Suppressor macrophage treated with lipopolysaccharide for 1 hour (primary cell): ENCODE measurements at regions not wholly inside any gene's neighbourhood (a gene's known extent, or its start where the extent isn't known, plus 50 kb on each side); places are given as distances from the start of the nearest gene placed in this dataset.
"Not testable (repeated sequence)": the region's sequence is repeated elsewhere in the genome, so short reads cannot be mapped to it uniquely, and the experiment has no call there.

ENCODE experiments used
- DNase-seq, 3 donors: peaks; one replicate each; pipeline ENCODE4 v3.0.0-alpha.2; 2020 to 2022

DNA sequence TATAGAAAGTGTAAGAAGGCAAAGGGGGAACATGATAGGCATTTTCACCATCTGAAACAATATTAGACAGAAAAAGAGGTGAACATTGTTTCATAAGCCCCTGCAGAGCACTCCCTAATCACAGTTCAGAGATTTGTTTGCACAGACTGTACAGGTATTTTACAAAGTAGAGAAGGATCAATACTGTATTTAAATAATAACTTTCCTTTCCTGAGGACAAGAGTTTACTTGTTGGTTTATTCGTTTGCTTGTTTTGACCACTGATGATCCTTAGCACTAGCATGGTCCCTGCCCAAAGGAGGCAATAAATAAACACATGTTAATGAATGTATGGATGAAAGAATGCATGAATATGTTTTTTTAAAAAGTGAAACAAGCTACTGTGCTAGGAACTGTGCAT is 690.1 kb upstream of the COBL start:
- no peak for DNase-seq

DNA sequence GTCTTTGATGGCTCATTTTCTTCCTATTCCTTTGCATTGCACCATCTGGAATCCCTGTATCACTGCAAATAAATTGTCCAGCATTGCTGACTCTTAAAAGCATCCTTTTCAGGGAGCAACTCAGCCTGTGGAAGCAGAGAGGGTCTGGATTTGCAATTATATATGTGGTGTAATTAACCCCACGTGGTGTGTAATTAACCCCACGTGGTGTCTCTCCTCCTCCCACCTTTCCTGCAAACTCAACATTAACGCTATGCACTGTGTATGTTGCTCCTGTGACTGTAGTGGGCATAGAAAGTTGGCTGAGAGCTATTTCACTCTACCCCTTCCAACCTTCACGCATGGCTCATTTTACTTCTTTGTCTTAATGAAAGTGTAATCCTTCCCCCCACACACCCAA is 689.0 kb upstream of the COBL start:
- DNase-seq: no peak

DNA sequence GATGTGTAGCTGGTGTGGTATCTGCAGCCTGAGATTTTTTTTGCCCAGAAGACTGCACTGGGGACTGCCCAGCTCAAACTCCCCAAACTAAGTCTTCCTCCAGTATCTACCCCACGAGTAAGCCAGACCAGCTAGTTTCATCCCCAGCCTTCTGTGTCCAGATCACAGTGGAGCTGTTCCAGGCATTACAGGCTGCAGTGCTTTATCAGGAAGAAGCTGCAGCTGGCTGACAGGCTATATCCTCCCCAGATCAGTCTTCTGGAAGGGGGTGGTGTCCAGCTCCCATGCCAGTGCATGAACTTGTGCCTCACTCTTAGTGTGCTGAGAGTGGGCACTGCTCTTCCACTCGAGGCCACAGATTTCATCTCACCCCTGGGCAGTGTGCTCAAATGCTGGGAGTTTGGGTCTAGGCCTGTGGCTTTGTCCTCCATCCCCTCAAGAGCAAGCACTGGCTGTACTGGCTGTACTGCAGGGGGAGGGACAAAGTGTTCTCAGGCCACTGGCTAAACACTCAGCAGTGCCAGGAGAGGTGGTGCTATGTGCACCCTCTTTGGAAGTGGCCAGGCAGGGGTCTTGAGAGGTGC is 679.1 kb upstream of the COBL start:
- no peak for DNase-seq

DNA sequence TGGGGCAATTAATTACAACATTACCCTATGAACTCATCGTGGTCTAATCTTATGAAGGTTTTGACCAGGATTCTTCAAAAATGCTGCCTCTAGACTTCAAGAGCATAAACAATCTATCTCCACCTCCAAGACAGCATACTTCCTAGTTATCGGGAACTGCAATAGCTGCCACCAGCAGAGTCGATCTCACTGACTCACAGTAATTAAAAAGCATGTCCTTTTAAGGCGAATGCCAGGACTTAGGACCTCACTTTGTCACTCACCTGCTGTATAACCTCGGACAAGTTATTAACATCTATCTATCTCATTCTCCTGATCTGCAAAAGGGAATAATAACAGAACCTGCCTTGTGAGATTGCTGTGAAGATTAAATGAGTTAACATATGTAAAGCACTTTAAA is 666.0 kb upstream of the COBL start:
- DNase-seq: no peak

GRCh38 chr7:51980812-51981211 is 664.2 kb upstream of the COBL start:
- no peak for DNase-seq

GRCh38 chr7:51980313-51980712 is 663.7 kb upstream of the COBL start:
- DNase-seq: no peak

GRCh38 chr7:51977913-51978312 is 661.3 kb upstream of the COBL start:
- no peak for DNase-seq

DNA sequence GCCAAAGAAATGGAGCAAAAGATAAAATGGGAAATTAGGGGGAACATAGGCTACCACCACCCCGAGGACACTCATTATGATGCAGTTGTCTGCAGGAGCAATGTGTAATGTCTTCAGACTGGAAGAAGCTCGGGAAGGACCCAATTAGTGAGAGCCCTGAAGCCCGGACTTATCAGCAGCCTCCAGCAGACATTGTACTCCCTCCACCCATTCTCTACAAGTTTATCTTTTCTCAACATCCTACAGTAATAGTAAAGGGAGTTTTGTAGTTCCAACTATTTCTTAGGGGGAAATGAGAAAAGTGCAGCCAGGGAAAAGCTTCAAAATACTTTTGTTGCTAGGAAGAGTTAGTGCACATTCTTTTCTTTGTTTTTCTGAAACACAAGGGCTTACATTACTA is 657.3 kb upstream of the COBL start:
- no peak for DNase-seq

- DNase-seq: no peak
Observed at GRCh38 chr7:51973071-51973470, 656.5 kb upstream of the COBL start.

DNA sequence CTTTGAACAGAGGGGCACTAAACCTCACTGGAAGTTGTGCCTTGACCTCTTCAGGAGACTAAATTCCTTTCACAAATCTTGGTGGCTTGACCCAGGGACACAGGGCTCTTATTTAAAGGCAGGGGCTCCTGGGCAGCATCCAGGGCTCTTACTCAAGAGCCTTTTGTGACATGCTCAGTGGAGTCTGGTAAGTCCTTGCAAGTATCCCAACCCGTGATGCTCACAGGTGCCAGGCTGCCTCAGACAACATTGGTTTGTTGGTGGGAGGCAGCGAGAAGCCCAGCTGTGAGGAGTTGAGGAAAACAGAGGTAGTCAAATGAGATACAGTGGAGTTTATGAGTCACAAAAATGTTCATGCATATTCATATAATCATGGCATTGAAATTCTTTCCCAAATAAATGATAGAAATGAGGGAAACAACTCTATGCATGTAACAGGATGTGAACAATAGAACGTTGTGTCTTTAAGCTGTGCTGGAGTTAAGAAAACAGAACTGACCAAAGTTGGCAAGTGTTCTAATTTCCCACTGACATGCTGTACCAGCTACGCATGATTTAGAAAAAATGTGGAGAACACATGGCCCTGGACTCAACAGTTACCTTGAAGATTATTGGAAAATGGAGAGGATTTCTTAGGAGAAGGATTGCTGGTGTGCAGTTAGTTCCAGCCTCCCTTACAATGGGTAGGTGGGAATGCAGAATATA is 654.5 kb upstream of the COBL start:
- DNase-seq: no peak

DNA sequence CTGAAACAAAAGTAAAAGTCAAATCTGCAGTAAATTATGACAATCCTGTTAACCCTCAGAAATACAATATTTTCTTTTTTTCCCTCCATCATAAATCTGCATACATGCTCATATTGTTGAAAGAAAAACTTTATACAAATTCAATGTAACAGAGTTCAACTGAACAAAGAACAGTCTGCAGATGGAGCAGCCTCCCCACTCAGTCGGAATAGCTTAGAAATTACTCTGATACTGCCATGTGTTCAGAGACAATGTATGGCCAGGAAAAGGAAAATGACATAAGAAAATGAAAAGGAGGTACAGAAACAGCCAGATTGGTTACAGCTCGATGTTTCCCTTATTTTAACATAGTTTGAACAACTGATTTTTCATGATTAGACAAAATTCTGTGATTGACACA is 651.9 kb upstream of the COBL start:
- no peak for DNase-seq

- DNase-seq: no peak
Observed at GRCh38 chr7:51965454-51965853, 648.8 kb upstream of the COBL start.

DNA sequence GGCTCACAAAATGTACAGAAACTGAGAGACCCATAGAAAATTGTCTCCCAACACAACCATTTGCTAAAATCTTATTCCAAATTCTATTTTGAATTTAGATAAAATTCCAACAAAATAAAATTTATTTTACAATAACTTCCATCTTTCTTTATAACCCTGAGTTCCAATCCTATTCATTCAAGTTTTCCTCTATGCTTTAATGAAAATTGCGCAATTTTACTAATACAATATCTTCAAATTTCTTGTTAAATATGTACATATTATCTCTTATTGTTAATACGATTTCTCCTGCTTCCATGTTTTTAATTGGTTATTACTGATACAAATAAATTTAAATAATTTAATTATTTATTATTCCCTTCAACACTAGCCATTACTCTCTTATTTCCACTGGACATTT is 645.2 kb upstream of the COBL start:
- DNase-seq: no peak

- no peak for DNase-seq
Observed at GRCh38 chr7:51950813-51951212, 634.2 kb upstream of the COBL start.

DNA sequence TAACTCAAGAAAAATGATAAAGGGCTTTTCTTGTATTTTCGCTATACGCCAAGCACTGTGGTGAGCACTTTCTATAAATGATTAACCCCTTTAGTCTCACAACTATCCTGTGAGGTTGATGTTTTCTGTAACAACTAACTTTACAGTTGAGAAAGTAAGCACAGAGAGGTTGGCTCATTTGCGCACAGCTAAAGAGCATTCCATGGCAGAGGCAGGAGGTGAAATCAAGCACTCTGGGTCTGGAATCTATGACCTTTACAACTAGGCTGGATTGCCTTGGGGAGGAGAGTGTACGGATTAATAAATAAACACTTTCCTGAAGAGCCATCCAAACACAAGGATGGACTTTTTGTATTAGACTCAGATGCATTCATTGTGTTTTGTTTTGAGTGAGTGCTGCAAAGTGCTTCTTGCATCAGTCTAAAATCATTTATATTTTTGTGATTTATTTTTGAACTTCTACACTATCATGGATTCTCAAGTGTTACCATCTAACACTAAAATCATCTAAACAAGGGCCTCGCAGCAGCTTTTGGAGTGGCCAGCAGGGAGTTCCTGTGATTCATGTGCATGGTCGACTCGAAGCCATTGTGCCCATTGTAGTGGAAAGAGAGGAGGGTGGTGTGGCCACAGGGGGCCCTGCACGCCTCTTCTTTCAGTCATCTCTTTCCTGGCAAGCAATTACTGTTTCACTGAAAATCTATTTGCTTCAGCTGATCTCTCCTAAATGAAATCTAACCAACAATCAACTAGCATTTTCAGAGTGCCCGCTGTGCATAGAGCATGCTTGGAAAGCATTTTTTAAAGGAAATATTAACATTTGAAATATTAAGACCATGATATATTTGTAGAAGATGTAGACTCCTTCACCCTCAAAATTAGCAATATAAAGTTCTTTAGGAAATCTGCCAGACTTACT is 633.4 kb upstream of the COBL start:
- DNase-seq: no peak

GRCh38 chr7:51930834-51931233 is 614.2 kb upstream of the COBL start:
- no peak for DNase-seq

- no peak for DNase-seq
Observed at GRCh38 chr7:51929818-51930217, 613.2 kb upstream of the COBL start.

DNA sequence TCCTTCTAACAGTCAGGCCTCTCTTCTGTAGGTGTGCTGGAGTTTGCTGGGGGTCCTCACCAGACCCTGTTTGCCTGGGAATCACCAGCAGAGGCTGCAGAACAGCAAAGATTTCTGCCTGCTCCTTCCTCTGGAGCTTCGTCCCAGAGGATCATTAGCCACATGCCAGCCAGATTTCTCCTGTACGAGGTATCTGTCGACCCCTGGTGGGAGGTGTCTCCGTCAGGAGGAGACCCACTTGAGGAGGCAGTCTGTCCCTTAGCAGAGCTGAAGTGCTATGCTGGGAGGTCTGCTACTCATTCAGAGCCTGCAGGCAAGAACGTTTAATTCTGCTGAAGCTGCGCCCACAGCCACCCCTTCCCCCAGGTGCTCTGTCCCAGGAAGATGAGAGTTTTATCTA is 611.1 kb upstream of the COBL start:
- no peak for DNase-seq

DNA sequence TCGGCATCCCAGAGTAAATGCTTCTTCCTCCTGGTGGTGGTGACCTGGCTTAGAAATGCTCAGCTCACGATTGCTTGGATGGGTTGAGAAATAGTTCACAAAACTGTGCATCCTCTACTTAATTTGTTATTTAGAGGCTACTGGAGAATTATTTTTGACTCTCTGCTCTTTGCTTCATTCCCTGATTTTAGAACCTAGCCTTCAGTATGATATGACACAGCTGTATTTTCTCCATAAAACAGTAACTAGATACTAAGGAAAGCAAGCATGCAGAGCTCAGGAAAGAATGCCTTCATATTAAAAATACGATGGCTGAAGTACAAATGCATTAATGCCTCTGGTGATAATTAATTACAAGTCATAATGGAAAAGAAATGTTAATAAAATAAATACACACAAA is 602.0 kb upstream of the COBL start:
- no peak for DNase-seq

- no peak for DNase-seq
Observed at GRCh38 chr7:51901489-51901840, 584.9 kb upstream of the COBL start.

DNA sequence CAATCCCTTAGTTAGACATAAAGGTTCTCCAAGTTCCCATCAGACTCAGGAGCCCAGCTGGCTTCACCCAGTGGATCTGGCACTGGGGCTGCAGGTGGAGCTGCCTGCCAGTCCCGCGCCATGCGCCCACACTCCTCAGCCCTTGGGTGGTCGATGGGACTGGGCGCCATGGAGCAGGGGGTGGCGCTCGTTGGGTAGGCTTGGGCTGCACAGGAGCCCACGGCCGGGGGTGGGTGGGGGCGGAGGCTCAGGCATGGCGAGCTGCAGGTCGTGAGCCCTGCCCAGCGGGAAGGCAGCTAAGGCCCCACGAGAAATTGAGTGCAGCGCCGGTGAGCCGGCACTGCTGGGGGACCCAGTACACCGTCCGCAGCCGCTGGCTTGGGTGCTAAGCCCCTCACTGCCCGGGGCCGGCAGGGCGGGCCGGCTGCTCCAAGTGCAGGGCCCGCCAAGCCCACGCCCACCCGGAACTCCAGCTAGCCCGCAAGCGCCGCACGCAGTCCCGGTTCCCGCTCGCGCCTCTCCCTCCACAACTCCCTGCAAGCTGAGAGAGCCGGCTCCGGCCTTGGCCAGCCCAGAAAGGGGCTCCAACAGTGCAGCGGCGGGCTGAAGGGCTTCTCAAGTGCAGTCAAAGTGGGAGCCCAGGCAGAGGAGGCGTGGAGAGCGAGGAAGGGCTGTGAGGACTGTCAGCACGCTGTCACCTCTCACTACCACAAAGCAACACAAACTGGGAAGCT is 584.3 kb upstream of the COBL start:
- DNase-seq: not testable (repeated sequence)

DNA sequence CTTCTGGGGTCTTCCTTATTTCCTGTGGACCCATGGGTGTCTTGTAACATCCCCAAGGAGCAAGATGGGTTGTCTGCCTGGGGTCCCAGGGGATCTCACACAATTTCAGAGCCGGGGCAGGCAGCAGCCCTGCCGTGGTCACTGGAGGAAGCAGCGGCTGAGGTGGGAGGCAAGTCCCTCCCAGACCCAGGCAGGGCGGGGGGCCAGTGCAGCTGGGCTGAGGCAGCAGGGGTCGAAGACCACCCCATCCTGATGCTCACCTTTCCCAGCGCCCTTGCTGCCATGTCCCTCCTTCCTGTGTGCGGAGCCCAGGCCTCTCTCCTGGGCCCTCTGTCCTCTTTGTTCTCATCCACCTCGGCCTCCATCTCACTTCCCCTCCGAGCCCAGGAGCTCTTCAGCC is 583.0 kb upstream of the COBL start:
- DNase-seq: no peak

DNA sequence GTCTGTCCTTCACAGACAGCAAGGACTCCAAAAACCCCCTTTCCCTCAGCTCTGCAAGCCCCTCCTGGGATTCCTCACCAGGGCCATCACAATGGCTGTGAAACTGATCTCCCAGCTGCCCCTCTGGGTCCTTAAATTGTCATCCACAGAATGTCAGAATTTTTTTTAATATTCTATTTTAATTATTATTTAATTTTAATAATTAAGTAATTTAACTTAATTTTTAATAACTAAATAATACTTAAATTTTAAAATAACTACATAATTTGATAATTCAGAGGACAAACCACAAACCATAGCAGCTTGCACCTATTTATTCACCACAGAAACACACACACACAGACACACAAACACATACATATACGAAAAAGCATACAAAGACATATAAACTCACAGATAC is 565.8 kb upstream of the COBL start:
- no peak for DNase-seq

DNA sequence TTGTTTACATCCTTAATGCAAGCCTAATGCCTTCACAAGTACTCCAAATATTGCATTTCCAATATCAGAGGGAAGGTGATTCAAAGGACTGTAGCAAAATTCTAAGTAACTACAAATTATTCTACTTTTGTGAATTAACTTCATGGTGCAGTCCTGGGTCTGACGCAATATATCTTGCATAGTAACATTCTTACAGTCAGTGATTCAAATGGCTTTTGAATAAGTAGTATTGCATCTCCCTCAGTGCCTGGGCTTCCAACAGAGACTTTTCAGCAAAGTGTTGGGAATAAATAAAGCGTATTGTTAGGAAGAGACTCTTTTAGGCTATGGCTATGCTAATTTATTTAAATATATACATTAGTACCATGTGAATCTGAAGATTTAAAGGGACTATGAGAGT is 564.7 kb upstream of the COBL start:
- DNase-seq: no peak
